SK-N-MC (cell line): ENCODE measurements at regions not wholly inside any gene's neighbourhood (a gene's known extent, or its start where the extent isn't known, plus 50 kb on each side); places are given as distances from the start of the nearest gene placed in this dataset.

ENCODE experiments used
- EZH2 ChIP-seq: fragments of 200-600 bp; sonication (generic); IDR thresholded peaks from one replicate; pipeline ENCODE4 v1.6.1; 2017; ENCODE audit warnings: antibody characterized with exemption
- FOXP2 ChIP-seq: optimal IDR thresholded peaks from 2 replicates; pipeline ENCODE3; 2011; ENCODE audit warnings: mild to moderate bottlenecking, moderate library complexity; ENCODE audit not compliant: insufficient read depth; ENCODE audit errors: extremely low read length, control extremely low read depth
- POLR2AphosphoS5 ChIP-seq: IDR thresholded peaks from 2 replicates; pipeline ENCODE4 v1.6.1; 2012; ENCODE audit warnings: mild to moderate bottlenecking, low read depth, low read length, borderline replicate concordance

- TF ChIP-seq POLR2AphosphoS5 (no peak), EZH2 (no peak), FOXP2 (no peak)
These were observed 73.4 kb upstream of the PROX1 start for GRCh38 chr1:213914392-213914791.
